Neural progenitor cell (in vitro differentiated cells): ENCODE measurements at regions not wholly inside any gene's neighbourhood (a gene's known extent, or its start where the extent isn't known, plus 50 kb on each side); places are given as distances from the start of the nearest gene placed in this dataset.

Experiments used
- DNase-seq: peaks from one replicate; pipeline ENCODE4 v3.0.0-alpha.2; 2016; ENCODE audit warnings: low spot score
- H2AFZ ChIP-seq: fragments of 200-600 bp; sonication (generic); replicated peaks from 2 replicates; pipeline ENCODE4 v1.6.1; 2016; ENCODE audit warnings: antibody characterized with exemption
- H3F3A ChIP-seq: fragments of 200-600 bp; sonication (generic); 2 replicates; pipeline ENCODE4 v1.6.1; 2016; ENCODE audit warnings: antibody characterized with exemption, low read depth
- H3K27ac ChIP-seq: fragments of 200-600 bp; sonication (generic); 2 replicates; pipeline ENCODE4 v1.5.1; 2016; ENCODE audit warnings: mild to moderate bottlenecking
- H3K27me3 ChIP-seq: fragments of 200-600 bp; sonication (generic); 2 replicates; pipeline ENCODE4 v1.6.1; 2016; ENCODE audit warnings: mild to moderate bottlenecking, moderate library complexity
- H3K36me3 ChIP-seq: fragments of 200-600 bp; sonication (generic); 2 replicates; pipeline ENCODE4 v1.5.1; 2016
- H3K4me1 ChIP-seq: fragments of 200-600 bp; sonication (generic); 2 replicates; pipeline ENCODE4 v1.6.1; 2016; ENCODE audit warnings: mixed run types
- H3K4me2 ChIP-seq: fragments of 200-600 bp; sonication (generic); 2 replicates; pipeline ENCODE4 v1.6.1; 2016
- H3K4me3 ChIP-seq: fragments of 200-600 bp; sonication (generic); 2 replicates; pipeline ENCODE4 v1.5.1; 2016
- H3K79me2 ChIP-seq: fragments of 200-600 bp; sonication (generic); 2 replicates; pipeline ENCODE4 v1.6.1; 2016; ENCODE audit warnings: low read depth
- H3K9ac ChIP-seq: fragments of 200-600 bp; sonication (generic); 2 replicates; pipeline ENCODE4 v1.6.1; 2016
- H3K9me3 ChIP-seq: fragments of 200-600 bp; sonication (generic); 2 replicates; pipeline ENCODE4 v1.5.1; 2016; ENCODE audit warnings: low read depth
- H4K20me1 ChIP-seq: fragments of 200-600 bp; sonication (generic); 2 replicates; pipeline ENCODE4 v1.6.1; 2016; ENCODE audit warnings: low read depth
- H3K27ac Mint-ChIP-seq: 3 replicates; pipeline ENCODE4 v1.8.0; 2021; ENCODE audit warnings: mixed read lengths
- H3K27me3 Mint-ChIP-seq: 2 replicates; pipeline ENCODE4 v1.8.0; 2022; ENCODE audit warnings: low read depth, mild to moderate bottlenecking, inconsistent platforms, moderate library complexity, mixed read lengths; ENCODE audit not compliant: insufficient read depth
- H3K36me3 Mint-ChIP-seq: 3 replicates; pipeline ENCODE4 v1.8.0; 2021; ENCODE audit warnings: mixed read lengths
- H3K4me1 Mint-ChIP-seq: 3 replicates; pipeline ENCODE4 v1.8.0; 2021; ENCODE audit warnings: mixed read lengths
- H3K4me3 Mint-ChIP-seq: 3 replicates; pipeline ENCODE4 v1.8.0; 2021; ENCODE audit warnings: mild to moderate bottlenecking, moderate library complexity, mixed read lengths
- H3K9me3 Mint-ChIP-seq: 3 replicates; pipeline ENCODE4 v1.8.0; 2020; ENCODE audit warnings: mixed read lengths
- EZH2 ChIP-seq: fragments of 200-600 bp; sonication (generic); IDR thresholded peaks from 2 replicates; pipeline ENCODE4 v1.6.1; 2017; ENCODE audit warnings: antibody characterized with exemption, mild to moderate bottlenecking, moderate library complexity
- EZH2phosphoT487 ChIP-seq: fragments of 200-600 bp; sonication (generic); IDR thresholded peaks from 2 replicates; pipeline ENCODE4 v1.6.1; 2017; ENCODE audit warnings: antibody characterized with exemption
- TF ChIP-seq, protein P1 (sequence below): fragments of 200-600 bp; sonication (generic); IDR thresholded peaks from 2 replicates; pipeline ENCODE4 v1.5.1; 2017; ENCODE audit warnings: antibody characterized with exemption, mild to moderate bottlenecking

- H3K4me1 Mint-ChIP-seq: no peaks in the 10 kb centered on the region
- DNase-seq: peak; percentile 56
- Histone ChIP-seq H3K9me3 (no peaks in the 10 kb centered on the region), H3K4me2 (no peak overlapping the region), H4K20me1 (no peaks in the 10 kb centered on the region), H3F3A (no peaks in the 10 kb centered on the region), H3K4me1 (no peaks in the 10 kb centered on the region), H3K9ac (no peak overlapping the region), H3K79me2 (no peaks in the 10 kb centered on the region), H3K27me3 (no peaks in the 10 kb centered on the region), H2AFZ (peak overlapping the region; percentile 5), H3K4me3 (no peak overlapping the region), H3K27ac (no peak overlapping the region), H3K36me3 (no peaks in the 10 kb centered on the region)
- H3K9me3 Mint-ChIP-seq: no peaks in the 10 kb centered on the region
- H3K36me3 Mint-ChIP-seq: no peaks in the 10 kb centered on the region
- TF ChIP-seq EZH2: no peak
- TF ChIP-seq EZH2phosphoT487: no peak
- TF ChIP-seq, protein P1, sequence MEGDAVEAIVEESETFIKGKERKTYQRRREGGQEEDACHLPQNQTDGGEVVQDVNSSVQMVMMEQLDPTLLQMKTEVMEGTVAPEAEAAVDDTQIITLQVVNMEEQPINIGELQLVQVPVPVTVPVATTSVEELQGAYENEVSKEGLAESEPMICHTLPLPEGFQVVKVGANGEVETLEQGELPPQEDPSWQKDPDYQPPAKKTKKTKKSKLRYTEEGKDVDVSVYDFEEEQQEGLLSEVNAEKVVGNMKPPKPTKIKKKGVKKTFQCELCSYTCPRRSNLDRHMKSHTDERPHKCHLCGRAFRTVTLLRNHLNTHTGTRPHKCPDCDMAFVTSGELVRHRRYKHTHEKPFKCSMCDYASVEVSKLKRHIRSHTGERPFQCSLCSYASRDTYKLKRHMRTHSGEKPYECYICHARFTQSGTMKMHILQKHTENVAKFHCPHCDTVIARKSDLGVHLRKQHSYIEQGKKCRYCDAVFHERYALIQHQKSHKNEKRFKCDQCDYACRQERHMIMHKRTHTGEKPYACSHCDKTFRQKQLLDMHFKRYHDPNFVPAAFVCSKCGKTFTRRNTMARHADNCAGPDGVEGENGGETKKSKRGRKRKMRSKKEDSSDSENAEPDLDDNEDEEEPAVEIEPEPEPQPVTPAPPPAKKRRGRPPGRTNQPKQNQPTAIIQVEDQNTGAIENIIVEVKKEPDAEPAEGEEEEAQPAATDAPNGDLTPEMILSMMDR: no peak
- peaks cover 2% of the 10 kb centered on the region for H3K27me3 Mint-ChIP-seq
- no peak overlapping the region for H3K4me3 Mint-ChIP-seq
- H3K27ac Mint-ChIP-seq: no peak overlapping the region
These were observed 114.4 kb upstream of the MAP3K7 start for GRCh38 chr6:90701146-90701781.

GRCh38 chr6:90695316-90695715 is 108.4 kb upstream of the MAP3K7 start:
- H3K4me3 ChIP-seq: no peak overlapping the region
- Mint-ChIP-seq H3K36me3 (no peaks in the 10 kb centered on the region), H3K4me1 (no peaks in the 10 kb centered on the region), H3K9me3 (no peaks in the 10 kb centered on the region), H3K4me3 (no peak overlapping the region), H3K27me3 (peaks cover 2% of the 10 kb centered on the region), H3K27ac (no peak overlapping the region)
- H2AFZ ChIP-seq: no peak overlapping the region
- no peaks in the 10 kb centered on the region for H3K36me3 ChIP-seq
- H3K9me3 ChIP-seq: no peaks in the 10 kb centered on the region
- H3K79me2 ChIP-seq: no peaks in the 10 kb centered on the region
- no peak for TF ChIP-seq EZH2phosphoT487
- TF ChIP-seq, protein P1: no peak
- no peak for TF ChIP-seq EZH2
- no peak overlapping the region for H3K27ac ChIP-seq
- DNase-seq: no peak
- no peak overlapping the region for H3K4me2 ChIP-seq
- no peaks in the 10 kb centered on the region for H3K27me3 ChIP-seq
- no peak overlapping the region for H3K9ac ChIP-seq
- H3F3A ChIP-seq: no peaks in the 10 kb centered on the region
- no peaks in the 10 kb centered on the region for H4K20me1 ChIP-seq
- H3K4me1 ChIP-seq: no peaks in the 10 kb centered on the region

DNA sequence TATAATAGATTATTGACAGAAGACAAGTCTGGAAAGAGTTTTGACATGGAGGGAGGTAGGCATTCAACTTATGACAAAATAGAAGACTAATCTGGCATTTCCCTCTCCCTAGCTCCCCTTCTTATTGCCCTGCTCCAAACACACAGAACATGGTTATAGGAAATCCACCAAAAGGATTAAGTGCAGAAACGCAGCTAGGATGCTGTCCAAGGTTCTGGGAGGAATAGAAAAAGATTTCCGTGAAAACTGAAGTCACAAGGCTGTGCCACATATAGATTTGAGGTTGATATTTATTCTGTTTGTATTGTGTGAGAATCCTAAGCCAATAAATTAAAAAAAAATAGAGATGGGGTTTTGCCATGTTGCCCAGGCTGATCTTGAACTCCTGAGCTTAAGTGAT is 107.9 kb upstream of the MAP3K7 start:
- no peak for DNase-seq
- Mint-ChIP-seq H3K4me1 (no peaks in the 10 kb centered on the region), H3K9me3 (no peaks in the 10 kb centered on the region), H3K4me3 (no peak overlapping the region), H3K36me3 (no peaks in the 10 kb centered on the region), H3K27me3 (peaks cover 2% of the 10 kb centered on the region), H3K27ac (no peak overlapping the region)
- no peaks in the 10 kb centered on the region for H3K9me3 ChIP-seq
- TF ChIP-seq EZH2phosphoT487 (no peak), EZH2 (no peak)
- TF ChIP-seq, protein P1: no peak
- no peaks in the 10 kb centered on the region for H3K4me1 ChIP-seq
- H3K4me3 ChIP-seq: no peak overlapping the region
- H3K79me2 ChIP-seq: no peaks in the 10 kb centered on the region
- H3K27ac ChIP-seq: no peak overlapping the region
- H3K36me3 ChIP-seq: no peaks in the 10 kb centered on the region
- no peak overlapping the region for H2AFZ ChIP-seq
- no peaks in the 10 kb centered on the region for H3K27me3 ChIP-seq
- no peaks in the 10 kb centered on the region for H3F3A ChIP-seq
- H3K9ac ChIP-seq: no peak overlapping the region
- no peak overlapping the region for H3K4me2 ChIP-seq
- H4K20me1 ChIP-seq: no peaks in the 10 kb centered on the region
